Skeletal muscle tissue (tissue), 3 donors: ENCODE measurements at regions not wholly inside any gene's neighbourhood (a gene's known extent, or its start where the extent isn't known, plus 50 kb on each side); places are given as distances from the start of the nearest gene placed in this dataset.

Source experiments
- H3K27ac ChIP-seq: one replicate; pipeline ENCODE4 v1.7.0; 2013; ENCODE audit warnings: mild to moderate bottlenecking, low read depth, low read length, inconsistent platforms
- H3K27me3 ChIP-seq, 3 donors: one replicate each; pipeline ENCODE4 v1.7.0; 2013; ENCODE audit warnings: low read length in 3 of 3; ENCODE audit not compliant: control insufficient read depth in 3 of 3, insufficient read depth in 3 of 3
- H3K36me3 ChIP-seq, 3 donors: one replicate each; pipeline ENCODE4 v1.7.0; 2013; ENCODE audit warnings: low read length in 3 of 3; ENCODE audit not compliant: control insufficient read depth in 3 of 3, insufficient read depth in 3 of 3
- H3K4me1 ChIP-seq, 3 donors: one replicate each; pipeline ENCODE4 v1.7.0; 2013; ENCODE audit warnings: low read length in 3 of 3, mild to moderate bottlenecking in 3 of 3; ENCODE audit not compliant: control insufficient read depth in 3 of 3, insufficient read depth in 3 of 3
- H3K4me3 ChIP-seq, 3 donors: one replicate each; pipeline ENCODE4 v1.7.0; 2013; ENCODE audit warnings: low read length in 3 of 3
- H3K9ac ChIP-seq, 3 donors: one replicate each; pipeline ENCODE4 v1.7.0; 2013; ENCODE audit warnings: low read length in 3 of 3, mild to moderate bottlenecking in 3 of 3, moderate library complexity in 2 of 3, low read depth in 1 of 3
- H3K9me3 ChIP-seq, 3 donors: one replicate each; pipeline ENCODE4 v1.7.0; 2013; ENCODE audit warnings: low read length in 3 of 3; ENCODE audit not compliant: control insufficient read depth in 3 of 3
- donor health status: Osteomylitis.

DNA sequence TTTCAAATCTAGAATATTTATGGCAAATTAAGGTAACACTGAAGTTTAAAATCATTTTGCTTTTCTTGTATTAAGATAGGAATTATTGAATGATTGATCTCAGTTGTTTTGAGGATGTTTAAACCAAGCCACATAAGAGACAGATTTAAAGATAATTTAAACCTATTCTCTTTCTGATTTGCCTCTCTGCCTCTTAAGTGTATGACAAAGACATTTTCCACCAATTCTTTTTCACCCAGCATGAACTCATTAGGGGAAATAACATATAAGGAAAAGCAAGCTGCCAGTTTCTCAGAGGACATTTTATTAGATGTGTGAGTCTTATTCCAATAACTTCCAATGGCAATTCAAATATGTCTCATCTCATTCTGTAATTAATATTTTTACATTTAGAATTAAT lies 568.3 kb upstream of the MEF2C start:
- H3K4me1 ChIP-seq: no peaks in the 10 kb centered on the region
- no peaks in the 10 kb centered on the region for H3K36me3 ChIP-seq
- no peak overlapping the region for H3K4me3 ChIP-seq
- H3K27ac ChIP-seq: no peak overlapping the region
- no peaks in the 10 kb centered on the region for H3K9me3 ChIP-seq
- no peak overlapping the region for H3K9ac ChIP-seq
- no peaks in the 10 kb centered on the region for H3K27me3 ChIP-seq

DNA sequence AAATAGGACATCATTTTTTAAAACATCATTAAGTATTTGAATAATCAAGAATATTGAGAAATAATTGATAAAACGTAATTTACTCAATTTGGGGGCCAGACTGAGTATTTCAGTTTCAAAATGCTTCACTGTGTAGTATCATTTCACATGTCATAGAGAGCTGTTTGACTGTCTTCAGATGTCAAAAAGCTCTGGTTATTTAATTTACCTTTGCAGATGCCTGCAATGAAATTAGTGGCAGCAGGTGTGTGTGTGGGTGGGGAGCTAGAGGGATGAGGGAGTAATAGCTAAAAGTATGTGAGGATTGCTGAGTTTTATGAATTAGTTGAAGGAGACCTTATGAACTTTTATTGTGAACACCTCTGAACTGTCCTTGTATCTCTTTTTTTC lies 567.2 kb upstream of the MEF2C start:
- H3K36me3 ChIP-seq: no peaks in the 10 kb centered on the region
- no peaks in the 10 kb centered on the region for H3K4me1 ChIP-seq
- no peak overlapping the region for H3K27ac ChIP-seq
- no peak overlapping the region for H3K4me3 ChIP-seq
- H3K27me3 ChIP-seq: no peaks in the 10 kb centered on the region
- no peaks in the 10 kb centered on the region for H3K9me3 ChIP-seq
- no peak overlapping the region for H3K9ac ChIP-seq

DNA sequence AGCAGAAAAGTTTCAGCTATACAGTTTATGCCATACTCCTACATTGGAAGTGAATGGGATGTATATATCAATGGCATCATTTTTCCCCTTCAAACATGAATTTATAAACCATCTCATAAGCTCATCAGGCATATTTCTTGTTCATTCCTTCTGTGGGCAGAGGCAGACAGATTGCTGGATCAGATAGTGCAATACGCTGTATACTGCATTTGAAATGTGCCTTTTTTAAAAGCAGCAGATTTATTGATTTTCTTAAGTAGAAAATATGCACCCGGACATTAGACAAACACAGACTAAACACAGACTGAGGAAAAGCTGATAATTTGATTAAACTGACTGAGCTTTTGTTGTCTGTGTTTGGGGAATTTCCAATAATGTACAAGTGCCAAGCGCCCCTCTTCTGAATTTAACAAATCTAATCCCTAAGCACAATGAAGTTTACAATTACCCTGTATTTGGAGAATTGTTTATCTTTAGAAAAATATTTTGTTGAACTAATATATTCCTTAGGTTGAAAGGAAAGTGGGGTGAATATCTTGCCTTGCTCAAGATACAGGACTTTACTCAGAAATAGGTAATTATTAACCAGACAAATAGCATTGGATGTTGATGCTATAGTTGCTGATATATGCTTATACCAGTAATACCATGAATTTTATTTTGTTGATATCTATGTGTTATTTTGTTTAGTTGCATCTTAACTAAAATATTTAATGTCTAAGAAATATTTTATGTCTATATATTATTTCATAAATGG lies 566.6 kb upstream of the MEF2C start:
- H3K9ac ChIP-seq: no peak overlapping the region
- H3K27me3 ChIP-seq: no peaks in the 10 kb centered on the region
- no peaks in the 10 kb centered on the region for H3K36me3 ChIP-seq
- no peak overlapping the region for H3K27ac ChIP-seq
- H3K9me3 ChIP-seq: no peaks in the 10 kb centered on the region
- H3K4me3 ChIP-seq: no peak overlapping the region
- no peaks in the 10 kb centered on the region for H3K4me1 ChIP-seq

DNA sequence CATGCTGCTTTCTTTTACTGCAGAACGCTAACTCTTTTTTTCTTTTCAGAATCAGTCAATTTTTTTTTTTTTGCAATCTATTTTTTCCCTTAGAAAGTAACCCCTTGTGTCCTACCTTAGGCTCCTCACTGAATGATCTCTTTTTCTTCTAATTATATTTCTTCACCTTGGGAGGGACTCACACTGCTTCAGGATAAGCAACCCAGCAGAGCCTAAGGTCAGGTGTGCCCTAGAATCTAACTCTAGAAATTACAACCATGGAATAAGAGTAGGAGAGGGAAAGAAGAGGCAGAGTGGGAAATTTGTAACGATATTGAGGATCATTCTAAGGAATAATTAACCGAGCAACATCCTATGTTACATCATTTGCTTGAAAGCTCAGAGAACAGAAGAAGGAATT lies 564.0 kb upstream of the MEF2C start:
- H3K9me3 ChIP-seq: no peaks in the 10 kb centered on the region
- H3K36me3 ChIP-seq: no peaks in the 10 kb centered on the region
- no peaks in the 10 kb centered on the region for H3K4me1 ChIP-seq
- H3K4me3 ChIP-seq: no peak overlapping the region
- no peak overlapping the region for H3K9ac ChIP-seq
- no peaks in the 10 kb centered on the region for H3K27me3 ChIP-seq
- no peak overlapping the region for H3K27ac ChIP-seq

DNA sequence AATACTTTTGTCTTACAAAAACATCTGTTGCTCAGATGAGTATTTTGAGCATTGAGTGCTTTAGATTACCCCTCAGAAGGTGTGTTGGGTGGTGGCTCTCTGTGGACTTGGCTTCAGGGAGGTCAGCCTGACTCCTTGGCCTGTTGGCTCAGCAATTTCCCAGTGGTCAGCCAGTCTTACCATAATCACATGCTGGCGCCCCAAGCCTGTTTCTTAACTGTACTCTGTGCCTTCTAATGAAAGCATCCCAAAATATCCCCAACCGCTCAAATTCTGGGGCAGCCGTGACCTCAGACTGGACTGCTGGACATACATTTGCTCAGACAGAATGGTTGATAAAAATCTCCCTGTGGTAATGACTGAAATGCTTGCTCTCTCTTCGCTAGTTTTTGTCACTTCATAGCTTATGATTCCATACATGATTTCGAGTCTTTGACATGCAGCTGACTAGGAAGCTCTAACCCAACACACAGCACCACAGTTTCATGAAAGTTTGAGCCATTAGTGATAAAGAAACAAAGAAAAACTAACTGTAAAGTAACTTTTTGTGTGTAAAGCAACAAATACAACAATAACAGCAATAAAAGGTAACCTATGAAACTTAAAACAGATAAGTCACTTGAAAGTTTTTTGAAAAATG lies 562.2 kb upstream of the MEF2C start:
- Histone ChIP-seq H3K36me3 (no peaks in the 10 kb centered on the region), H3K9ac (no peak overlapping the region), H3K4me3 (no peak overlapping the region)

DNA sequence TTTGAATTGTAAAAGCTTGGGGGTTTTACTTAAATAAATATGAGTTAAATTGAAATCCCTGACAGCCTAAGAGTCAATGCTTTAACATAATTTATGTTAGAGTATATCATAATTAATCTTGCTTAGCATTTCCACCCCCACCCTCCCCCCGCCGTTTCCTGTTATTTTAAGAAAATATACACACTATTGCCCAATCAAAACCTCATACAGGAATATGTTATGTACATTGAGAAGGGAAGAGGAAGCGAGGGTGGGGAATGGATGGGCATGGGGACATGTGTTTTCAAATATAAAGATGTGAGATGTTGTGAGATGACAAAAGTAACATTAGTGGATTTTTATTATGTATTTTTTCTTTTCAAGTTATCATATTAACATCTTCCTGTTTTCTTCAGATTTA lies 561.1 kb upstream of the MEF2C start:
- Histone ChIP-seq H3K27me3 (no peaks in the 10 kb centered on the region), H3K27ac (no peak overlapping the region)

More for the DNA sequence above, 562.2 kb upstream of the MEF2C start:
- Histone ChIP-seq H3K27me3 (no peaks in the 10 kb centered on the region), H3K27ac (no peak overlapping the region), H3K9me3 (no peaks in the 10 kb centered on the region), H3K4me1 (no peaks in the 10 kb centered on the region)

DNA sequence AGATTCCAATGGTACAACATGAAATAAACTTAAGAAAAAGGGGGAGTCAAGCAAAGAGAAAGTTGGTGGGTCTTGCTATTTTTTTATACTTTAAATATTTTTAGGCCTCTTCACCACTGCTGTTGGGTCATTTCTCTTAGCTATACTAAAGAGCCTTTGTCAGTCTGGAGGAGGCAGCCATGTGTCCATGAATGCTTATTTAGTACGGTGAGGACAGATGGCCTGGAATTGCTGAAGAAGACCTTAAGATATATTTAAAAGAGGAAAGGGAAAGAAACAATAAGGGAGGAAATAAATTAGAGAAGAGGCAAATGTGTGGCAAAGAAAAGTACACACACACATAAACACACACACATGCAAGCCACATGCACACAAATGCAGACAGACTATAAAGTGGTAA lies 560.5 kb upstream of the MEF2C start:
- H3K36me3 ChIP-seq: no peaks in the 10 kb centered on the region
- H3K27me3 ChIP-seq: no peaks in the 10 kb centered on the region
- peaks cover 0 to 3% (median 3%) of the 10 kb centered on the region in 3 donors for H3K4me1 ChIP-seq
- H3K9me3 ChIP-seq: no peaks in the 10 kb centered on the region
- no peak overlapping the region for H3K9ac ChIP-seq
- no peak overlapping the region for H3K4me3 ChIP-seq
- no peak overlapping the region for H3K27ac ChIP-seq

More for the DNA sequence above, 561.1 kb upstream of the MEF2C start:
- H3K4me3 ChIP-seq: no peak overlapping the region
- H3K36me3 ChIP-seq: no peaks in the 10 kb centered on the region
- no peaks in the 10 kb centered on the region for H3K4me1 ChIP-seq
- no peak overlapping the region for H3K9ac ChIP-seq
- no peaks in the 10 kb centered on the region for H3K9me3 ChIP-seq

DNA sequence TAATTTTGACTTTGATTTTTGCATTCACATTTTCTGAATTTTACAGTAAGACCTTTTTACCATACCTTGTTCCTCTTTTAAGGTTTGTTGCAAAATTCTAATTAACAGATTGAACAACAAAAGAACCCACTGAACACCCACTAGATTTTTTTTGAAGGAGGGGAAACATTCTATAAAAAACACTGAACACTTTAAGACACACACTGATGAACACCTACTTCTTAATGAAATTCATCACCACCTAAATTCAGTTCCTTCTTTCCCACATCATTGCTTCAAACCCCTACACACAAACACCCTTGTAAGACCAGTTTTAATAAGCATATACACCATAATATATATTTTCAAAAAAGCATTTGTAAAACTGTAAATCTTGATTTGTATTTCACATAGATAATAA lies 559.0 kb upstream of the MEF2C start:
- H3K4me3 ChIP-seq: no peak overlapping the region
- no peaks in the 10 kb centered on the region for H3K36me3 ChIP-seq
- H3K27ac ChIP-seq: no peak overlapping the region
- H3K9me3 ChIP-seq: no peaks in the 10 kb centered on the region
- H3K27me3 ChIP-seq: no peaks in the 10 kb centered on the region
- H3K9ac ChIP-seq: no peak overlapping the region
- H3K4me1 ChIP-seq: peaks cover 0 to 3% (median 3%) of the 10 kb centered on the region in 3 donors

DNA sequence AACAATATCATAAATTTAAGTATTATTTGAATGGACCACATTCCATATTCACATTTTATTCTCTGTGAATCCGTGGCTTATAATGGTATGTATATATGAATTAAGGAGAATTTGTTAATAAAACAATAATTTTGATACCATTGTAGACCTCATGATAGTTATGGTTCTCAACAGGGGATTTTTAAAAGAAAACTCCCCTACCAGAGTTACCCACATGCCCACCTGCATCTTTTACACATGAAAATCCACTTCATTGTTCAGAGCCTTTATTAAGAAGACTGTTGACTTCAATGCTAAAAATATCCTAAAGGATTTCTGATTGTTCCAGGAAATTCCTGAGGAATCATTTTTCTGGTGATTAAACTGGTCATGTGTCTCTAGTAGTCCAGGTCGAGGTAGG lies 557.7 kb upstream of the MEF2C start:
- peaks cover 0 to 3% (median 3%) of the 10 kb centered on the region in 3 donors for H3K4me1 ChIP-seq
- no peak overlapping the region for H3K27ac ChIP-seq
- no peaks in the 10 kb centered on the region for H3K36me3 ChIP-seq
- no peaks in the 10 kb centered on the region for H3K27me3 ChIP-seq
- H3K4me3 ChIP-seq: no peak overlapping the region
- H3K9ac ChIP-seq: no peak overlapping the region
- H3K9me3 ChIP-seq: no peaks in the 10 kb centered on the region
